ENCODE measurements at regions not wholly inside any gene's neighbourhood (a gene's known extent, or its start where the extent isn't known, plus 50 kb on each side); places are given as distances from the start of the nearest gene placed in this dataset.
A peak's percentile ranks its signal among the peaks of the same experiment; 100 is the strongest.

- no peak for DNase-seq
Measured at GRCh38 chr2:172153156-172153555, 50.5 kb upstream of the DLX2 start.

GRCh38 chr2:172153757-172154156 lies 51.1 kb upstream of the DLX2 start:
- no peak for DNase-seq

- no peak for DNase-seq
Measured at GRCh38 chr2:172155752-172156151, 53.1 kb upstream of the DLX2 start.

GRCh38 chr2:172160839-172161238 lies 58.1 kb upstream of the DLX2 start:
- no peak for DNase-seq

- no peak for DNase-seq
Measured at GRCh38 chr2:172162225-172162733, 59.6 kb upstream of the DLX2 start.

GRCh38 chr2:172162739-172163336 lies 60.1 kb upstream of the DLX2 start:
- DNase-seq, result no peak

- no peak for DNase-seq
Measured at GRCh38 chr2:172168917-172169346, 66.2 kb upstream of the DLX2 start.

- DNase-seq, result no peak
Measured at GRCh38 chr2:172169611-172170010, 66.9 kb upstream of the DLX2 start.

GRCh38 chr2:172172513-172173173 lies 69.9 kb upstream of the DLX2 start:
- peak; percentile 31 for DNase-seq

GRCh38 chr2:172173174-172173706 lies 70.5 kb upstream of the DLX2 start:
- no peak for DNase-seq

- no peak for DNase-seq
Measured at GRCh38 chr2:172177581-172177980, 74.9 kb upstream of the DLX2 start.

GRCh38 chr2:172177996-172178395 lies 75.3 kb upstream of the DLX2 start:
- no peak for DNase-seq

GRCh38 chr2:172179045-172179701 lies 76.5 kb upstream of the DLX2 start:
- DNase-seq, result no peak

- DNase-seq, result no peak
Measured at GRCh38 chr2:172181840-172182239, 79.1 kb upstream of the DLX2 start.

- no peak for DNase-seq
Measured at GRCh38 chr2:172182624-172183023, 79.9 kb upstream of the DLX2 start.

- DNase-seq, result no peak
Measured at GRCh38 chr2:172193331-172194089, 90.8 kb upstream of the DLX2 start.

GRCh38 chr2:172195836-172196376 lies 93.2 kb upstream of the DLX2 start:
- DNase-seq, result no peak

- DNase-seq, result no peak
Measured at GRCh38 chr2:172196768-172197431, 94.2 kb upstream of the DLX2 start.

GRCh38 chr2:172198361-172198760 lies 95.7 kb upstream of the DLX2 start:
- no peak for DNase-seq

- no peak for DNase-seq
Measured at GRCh38 chr2:172198908-172199307, 96.2 kb upstream of the DLX2 start.

GRCh38 chr2:172200495-172201085 lies 97.9 kb upstream of the DLX2 start:
- DNase-seq, result no peak

- DNase-seq, result no peak
Measured at GRCh38 chr2:172204309-172204708, 101.6 kb upstream of the DLX2 start.
